ENCODE measurements at regions not wholly inside any gene's neighbourhood (a gene's known extent, or its start where the extent isn't known, plus 50 kb on each side); places are given as distances from the start of the nearest gene placed in this dataset.
"Not testable (repeated sequence)": the region's sequence is repeated elsewhere in the genome, so short reads cannot be mapped to it uniquely, and the experiment has no call there.

DNA sequence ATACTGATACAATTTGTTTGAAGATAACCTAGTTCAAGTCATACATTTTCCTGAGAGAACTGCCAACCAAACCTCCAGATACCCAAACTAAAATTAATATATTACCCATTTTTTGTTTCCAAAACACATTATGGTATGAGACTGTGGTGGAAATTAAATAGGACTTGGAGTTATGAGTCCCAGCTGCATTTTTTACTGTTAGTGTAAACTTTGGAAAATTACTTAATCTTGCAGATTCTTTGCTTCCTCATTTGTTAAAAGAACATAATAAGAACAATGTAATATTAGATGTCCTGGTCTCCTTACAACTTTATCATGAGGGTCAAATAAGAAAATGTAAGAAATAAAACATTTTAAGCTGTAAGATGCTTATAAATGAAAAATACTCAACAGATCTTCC, 98.2 kb upstream of the TRIB2 start:
- DNase-seq (ENCODE audit: low read depth in 2 of 2), result no peak

GRCh38 chr2:12619975-12620374, 96.8 kb upstream of the TRIB2 start:
- no peak for DNase-seq (ENCODE audit: low read depth in 2 of 2)

GRCh38 chr2:12620759-12621158, 96.0 kb upstream of the TRIB2 start:
- DNase-seq (ENCODE audit: low read depth in 2 of 2), result no peak

DNA sequence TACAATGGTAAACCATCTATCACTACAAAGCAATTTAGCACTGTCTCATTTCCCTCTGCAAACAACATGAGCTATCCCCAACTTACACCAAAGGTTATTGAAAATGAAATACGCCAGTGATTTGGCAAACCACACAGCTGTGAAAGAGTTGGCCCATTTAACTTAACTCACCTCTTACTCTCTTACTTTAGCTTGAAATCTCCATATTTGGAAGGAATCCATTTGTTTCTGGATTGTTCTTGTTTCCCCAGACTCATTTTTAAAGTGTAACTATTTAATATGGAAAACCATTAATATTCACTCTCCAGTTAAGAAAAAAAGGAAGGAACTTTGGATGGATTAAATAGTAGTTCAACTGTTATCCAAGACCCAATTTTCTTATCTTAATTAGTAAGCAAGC, 93.7 kb upstream of the TRIB2 start:
- DNase-seq (ENCODE audit: low read depth in 2 of 2), result no peak

DNA sequence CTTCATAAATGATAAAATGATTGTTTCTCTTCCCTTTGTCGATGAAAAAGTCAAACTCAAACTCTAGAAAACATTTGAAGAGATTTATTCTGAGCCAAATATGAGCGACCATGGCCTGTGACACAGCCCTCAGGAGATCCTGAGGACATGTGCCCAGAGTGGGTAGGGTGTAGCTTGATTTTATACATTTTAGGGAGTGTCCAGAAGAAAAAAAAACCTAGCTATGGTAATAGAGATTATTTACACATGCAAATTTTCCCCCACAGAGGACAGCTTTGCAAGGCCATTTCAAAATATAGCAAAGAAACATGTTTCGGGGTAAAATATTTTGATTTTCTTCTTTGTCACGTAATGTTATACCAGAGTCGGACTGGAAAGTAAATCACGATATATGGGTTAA, 92.4 kb upstream of the TRIB2 start:
- no peak for DNase-seq (ENCODE audit: low read depth in 2 of 2)

DNA sequence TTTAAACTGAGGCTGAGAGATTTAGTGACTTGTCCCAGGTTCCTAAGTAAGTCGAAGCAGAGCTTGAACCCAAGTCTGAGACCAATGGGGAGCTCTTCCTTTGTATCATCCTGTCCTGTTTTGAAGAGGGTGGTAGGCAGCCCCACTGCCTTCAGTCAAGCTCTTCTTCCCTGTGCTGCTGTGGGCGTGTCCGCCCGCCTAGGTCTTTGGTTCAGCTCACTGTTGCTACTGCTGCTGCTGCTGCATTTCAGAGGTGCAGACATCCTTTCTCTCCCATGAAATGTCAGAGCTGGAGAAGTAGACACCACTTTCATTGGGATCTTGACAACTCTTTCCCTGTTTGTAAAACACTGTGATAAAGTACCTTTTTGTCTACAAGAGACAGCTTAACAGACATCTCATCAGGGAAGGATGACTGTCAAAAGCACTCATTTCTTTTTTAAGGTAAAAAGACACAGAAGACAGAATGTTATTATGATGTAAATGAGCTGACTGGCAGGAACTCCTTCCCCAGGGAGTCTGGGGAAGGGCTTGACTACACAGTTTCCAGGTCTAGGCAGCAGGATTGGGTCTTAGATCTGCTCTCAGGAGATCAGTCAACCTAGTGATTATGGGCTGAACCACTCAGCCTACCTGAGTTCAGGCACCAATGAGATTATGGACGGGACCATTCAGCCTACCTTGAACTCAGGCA, 91.7 kb upstream of the TRIB2 start:
- DNase-seq (ENCODE audit: low read depth in 2 of 2), result no peak

GRCh38 chr2:12628541-12628940, 88.2 kb upstream of the TRIB2 start:
- not testable (repeated sequence) for DNase-seq (ENCODE audit: low read depth in 2 of 2)

GRCh38 chr2:12636837-12637581, 79.7 kb upstream of the TRIB2 start:
- no peak for DNase-seq (ENCODE audit: low read depth in 2 of 2)

DNA sequence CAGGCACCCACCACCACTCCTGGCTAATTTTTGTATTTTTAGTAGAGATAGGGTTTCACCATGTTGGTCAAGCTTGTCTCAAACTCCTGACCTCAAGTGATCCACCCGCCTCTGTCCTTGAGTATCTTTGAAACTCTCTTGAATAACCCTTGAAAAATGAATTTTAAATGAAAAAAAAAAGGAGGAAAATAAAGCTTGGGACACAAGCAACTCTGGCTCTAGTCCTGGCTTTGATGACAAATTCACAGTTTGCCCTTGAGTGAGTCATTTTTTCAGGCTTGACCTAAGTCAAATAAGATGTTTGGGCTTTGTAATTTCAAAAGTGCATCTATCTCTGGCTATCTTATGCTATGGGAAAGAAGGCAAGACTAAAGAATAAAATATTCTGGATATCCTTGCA, 79.0 kb upstream of the TRIB2 start:
- DNase-seq (ENCODE audit: low read depth in 2 of 2), result no peak

DNA sequence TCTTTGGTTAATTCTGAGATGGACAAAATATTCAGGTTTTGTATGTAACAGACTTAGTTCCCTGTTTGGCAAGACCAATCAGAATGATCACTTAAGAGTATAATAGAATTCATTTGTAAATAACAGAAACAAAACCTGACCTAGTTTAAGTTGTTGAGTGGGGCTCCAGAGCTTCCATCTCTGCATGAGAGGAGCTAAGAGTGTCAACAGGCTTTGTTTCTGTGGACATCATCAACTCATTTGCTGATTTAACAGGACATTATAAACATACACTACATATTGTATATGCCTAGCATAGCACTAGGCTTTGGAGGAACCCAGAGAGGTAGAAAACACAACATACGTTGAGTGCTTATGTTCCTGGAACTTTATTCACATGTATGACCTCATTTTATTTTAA, 75.3 kb upstream of the TRIB2 start:
- DNase-seq (ENCODE audit: low read depth in 2 of 2), result no peak

- DNase-seq (ENCODE audit: low read depth in 2 of 2), result no peak
Observed at GRCh38 chr2:12642332-12642731, 74.4 kb upstream of the TRIB2 start.

DNA sequence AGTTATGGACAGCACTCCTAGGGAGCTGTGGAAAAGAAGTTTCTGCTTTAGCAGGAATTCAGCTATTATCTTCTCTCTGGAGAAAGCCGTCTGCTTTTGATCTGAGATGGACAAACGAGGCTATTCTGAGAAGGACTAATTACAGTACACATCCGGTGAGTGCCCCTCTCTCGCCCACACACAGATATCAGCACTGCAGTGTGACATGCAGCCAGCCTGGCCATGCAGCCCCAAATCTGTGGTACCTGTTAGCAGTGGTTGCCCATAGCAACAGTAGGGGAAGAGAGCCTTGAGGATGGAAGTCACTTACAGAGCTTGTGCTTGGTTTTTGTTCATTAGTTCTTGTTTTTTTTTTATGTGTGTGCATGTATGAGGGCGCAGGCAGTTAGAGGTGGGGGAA, 73.9 kb upstream of the TRIB2 start:
- no peak for DNase-seq (ENCODE audit: low read depth in 2 of 2)

GRCh38 chr2:12649602-12650400, 66.9 kb upstream of the TRIB2 start:
- DNase-seq (ENCODE audit: low read depth in 2 of 2), result no peak

- DNase-seq (ENCODE audit: low read depth in 2 of 2), result no peak
Observed at GRCh38 chr2:12651641-12652040, 65.1 kb upstream of the TRIB2 start.

DNA sequence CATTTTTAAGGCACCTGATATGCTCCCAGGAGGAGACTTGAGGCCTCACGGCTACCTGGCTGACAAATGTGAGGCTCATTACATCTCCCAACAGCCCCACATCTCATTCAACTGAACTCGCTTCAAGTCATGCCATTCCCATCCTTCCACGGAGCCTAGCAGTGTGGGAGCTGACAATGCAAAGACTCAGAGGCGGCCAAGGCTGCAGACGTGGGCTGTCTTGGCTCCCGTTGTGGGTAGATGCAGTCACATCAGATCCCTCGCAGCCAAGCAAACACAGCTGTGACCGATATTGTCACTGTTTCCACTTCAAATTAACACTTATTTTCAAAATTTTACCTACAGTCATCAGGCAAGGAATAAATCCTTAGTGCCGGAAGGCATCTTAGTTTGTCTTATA, 64.0 kb upstream of the TRIB2 start:
- no peak for DNase-seq (ENCODE audit: low read depth in 2 of 2)

DNA sequence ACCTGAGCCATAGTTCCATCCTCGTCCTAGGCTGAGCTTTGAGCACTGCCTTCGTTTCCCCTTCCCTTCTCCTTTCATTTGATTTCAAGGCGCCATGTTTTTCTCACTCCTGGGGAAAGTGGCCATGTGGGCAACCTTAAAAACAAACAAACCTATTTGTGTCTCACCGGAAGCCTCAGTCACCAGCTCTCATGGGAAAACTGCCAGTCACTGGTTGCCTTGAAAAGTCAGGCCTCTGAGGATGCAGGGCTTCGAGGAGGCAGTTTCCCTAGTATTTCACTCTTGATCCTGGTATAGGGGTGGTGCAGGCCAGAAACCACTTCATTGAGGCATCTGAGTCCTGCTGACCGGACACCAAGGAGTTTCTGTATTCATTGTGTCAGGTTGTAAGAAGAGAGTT, 59.2 kb upstream of the TRIB2 start:
- DNase-seq (ENCODE audit: low read depth in 2 of 2), result no peak

GRCh38 chr2:12658310-12658945, 58.3 kb upstream of the TRIB2 start:
- DNase-seq (ENCODE audit: low read depth in 2 of 2), result no peak

GRCh38 chr2:12661489-12661888, 55.2 kb upstream of the TRIB2 start:
- DNase-seq (ENCODE audit: low read depth in 2 of 2), result no peak

GRCh38 chr2:12663306-12664037, 53.3 kb upstream of the TRIB2 start:
- no peak for DNase-seq (ENCODE audit: low read depth in 2 of 2)

GRCh38 chr2:12665334-12665733, 51.4 kb upstream of the TRIB2 start:
- DNase-seq (ENCODE audit: low read depth in 2 of 2), result no peak

DNA sequence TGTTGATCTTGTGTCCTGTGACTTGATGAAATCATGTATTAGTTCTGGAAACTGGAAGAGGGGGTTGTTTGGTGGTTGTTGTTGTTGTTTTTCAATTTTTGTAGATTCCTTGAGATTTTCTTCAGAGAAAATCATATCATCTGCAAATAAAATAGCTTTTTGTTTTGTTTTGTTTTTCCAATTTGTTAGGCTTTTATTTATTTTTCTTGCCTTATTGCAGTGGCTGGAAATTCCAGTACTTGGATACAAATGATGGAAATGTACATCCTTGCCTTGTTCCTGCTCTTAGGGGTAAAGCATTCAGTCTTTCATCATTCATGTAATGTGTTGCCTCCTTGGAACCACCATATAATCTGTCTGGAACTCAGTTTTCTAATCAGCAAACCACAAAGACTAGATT, 50.3 kb upstream of the TRIB2 start:
- DNase-seq (ENCODE audit: low read depth in 2 of 2), result no peak
